Adipocyte (in vitro differentiated cells): ENCODE measurements at regions not wholly inside any gene's neighbourhood (a gene's known extent, or its start where the extent isn't known, plus 50 kb on each side); places are given as distances from the start of the nearest gene placed in this dataset.
A peak's percentile ranks its signal among the peaks of the same experiment; 100 is the strongest.

Source experiments
- DNase-seq: peaks from one replicate; pipeline ENCODE4 v3.0.0-alpha.2; 2015; ENCODE audit warnings: low read depth
- H3K27me3 ChIP-seq: replicated peaks from 2 replicates; pipeline ENCODE4 v1.7.0; 2013; ENCODE audit warnings: mild to moderate bottlenecking, low read length, moderate library complexity; ENCODE audit not compliant: control insufficient read depth, insufficient read depth
- H3K36me3 ChIP-seq: 2 replicates; pipeline ENCODE4 v1.7.0; 2013; ENCODE audit warnings: low read length, mild to moderate bottlenecking, moderate library complexity; ENCODE audit not compliant: control insufficient read depth, insufficient read depth, severe bottlenecking
- H3K4me1 ChIP-seq: 2 replicates; pipeline ENCODE4 v1.7.0; 2013; ENCODE audit warnings: mild to moderate bottlenecking, low read length, moderate library complexity; ENCODE audit not compliant: control insufficient read depth, insufficient read depth
- H3K4me3 ChIP-seq: 2 replicates; pipeline ENCODE4 v1.7.0; 2013; ENCODE audit warnings: mild to moderate bottlenecking, low read length, moderate library complexity
- H3K9ac ChIP-seq: 2 replicates; pipeline ENCODE4 v1.7.0; 2013; ENCODE audit warnings: mild to moderate bottlenecking, low read length, moderate library complexity
- H3K9me3 ChIP-seq: 2 replicates; pipeline ENCODE4 v1.7.0; 2013; ENCODE audit warnings: mild to moderate bottlenecking, low read length, moderate library complexity; ENCODE audit not compliant: control insufficient read depth

DNA sequence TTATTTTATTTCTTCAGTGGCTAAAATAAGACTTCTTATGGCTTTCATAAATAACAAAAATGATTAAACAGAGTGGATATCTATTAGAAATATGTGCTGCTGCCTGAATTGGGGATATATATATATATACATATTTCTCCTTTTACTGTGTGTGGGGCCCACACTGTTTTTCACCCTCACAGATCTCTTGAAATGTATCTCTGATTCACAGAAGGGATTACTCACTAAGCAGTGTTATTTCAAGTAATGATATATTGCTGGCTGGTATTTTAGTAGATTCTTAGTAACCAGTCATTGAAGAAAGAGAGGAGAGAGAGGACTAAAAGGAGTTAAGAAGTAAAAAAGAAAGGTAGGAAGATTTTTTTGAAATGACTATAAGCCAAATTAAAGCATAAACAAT is 308.6 kb upstream of the NRP1 start:
- no peaks in the 10 kb centered on the region for H3K27me3 ChIP-seq
- H3K36me3 ChIP-seq, result no peaks in the 10 kb centered on the region
- peaks cover 9% of the 10 kb centered on the region for H3K4me1 ChIP-seq
- H3K9me3 ChIP-seq, result no peaks in the 10 kb centered on the region
- no peak overlapping the region for H3K9ac ChIP-seq
- H3K4me3 ChIP-seq, result no peak overlapping the region
- DNase-seq, result peak; percentile 56

DNA sequence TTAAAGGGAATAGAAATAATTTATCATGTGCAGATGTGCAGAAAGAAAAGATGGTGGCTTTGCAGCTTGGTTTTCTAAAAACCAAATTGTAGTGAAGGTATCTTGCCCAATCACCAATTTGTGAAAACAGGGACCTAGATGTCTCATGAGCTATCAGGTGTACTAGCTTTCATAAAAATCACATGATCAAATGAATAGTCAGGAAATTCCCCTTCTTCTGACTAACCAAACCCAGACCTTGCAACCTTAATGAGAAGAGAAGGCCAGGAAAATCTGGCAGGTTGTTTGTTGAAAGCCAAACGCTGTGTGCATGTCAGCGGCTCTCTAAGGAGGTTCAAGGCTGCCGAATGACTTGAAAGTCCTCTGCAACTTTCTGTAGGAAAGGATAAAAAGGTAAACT is 304.4 kb upstream of the NRP1 start:
- Histone ChIP-seq H3K27me3 (no peaks in the 10 kb centered on the region), H3K4me3 (no peak overlapping the region), H3K4me1 (peaks cover 9% of the 10 kb centered on the region), H3K36me3 (no peaks in the 10 kb centered on the region), H3K9me3 (no peaks in the 10 kb centered on the region), H3K9ac (no peak overlapping the region)
- DNase-seq, result no peak

DNA sequence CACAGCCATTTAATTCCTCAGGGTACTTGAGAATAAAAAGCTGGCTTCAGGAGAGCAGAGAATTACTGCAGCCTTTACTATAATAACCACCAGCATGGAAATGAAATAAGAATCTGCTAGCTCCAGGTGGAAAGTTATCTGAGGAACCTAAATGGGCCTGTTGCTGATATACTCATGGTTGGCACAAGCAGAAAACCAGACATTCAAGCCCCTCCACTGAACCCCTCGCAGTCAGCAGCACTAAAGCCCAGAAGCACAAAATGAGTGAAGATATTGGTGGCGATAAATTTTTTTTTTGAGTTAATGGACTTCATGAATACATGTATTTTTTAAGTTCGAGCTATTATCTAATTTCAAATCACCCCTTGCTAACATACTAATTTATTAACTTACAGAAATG is 303.9 kb upstream of the NRP1 start:
- H3K9me3 ChIP-seq, result no peaks in the 10 kb centered on the region
- H3K4me1 ChIP-seq, result peaks cover 7% of the 10 kb centered on the region
- no peaks in the 10 kb centered on the region for H3K27me3 ChIP-seq
- no peaks in the 10 kb centered on the region for H3K36me3 ChIP-seq
- H3K4me3 ChIP-seq, result no peak overlapping the region
- no peak for DNase-seq
- no peak overlapping the region for H3K9ac ChIP-seq

DNA sequence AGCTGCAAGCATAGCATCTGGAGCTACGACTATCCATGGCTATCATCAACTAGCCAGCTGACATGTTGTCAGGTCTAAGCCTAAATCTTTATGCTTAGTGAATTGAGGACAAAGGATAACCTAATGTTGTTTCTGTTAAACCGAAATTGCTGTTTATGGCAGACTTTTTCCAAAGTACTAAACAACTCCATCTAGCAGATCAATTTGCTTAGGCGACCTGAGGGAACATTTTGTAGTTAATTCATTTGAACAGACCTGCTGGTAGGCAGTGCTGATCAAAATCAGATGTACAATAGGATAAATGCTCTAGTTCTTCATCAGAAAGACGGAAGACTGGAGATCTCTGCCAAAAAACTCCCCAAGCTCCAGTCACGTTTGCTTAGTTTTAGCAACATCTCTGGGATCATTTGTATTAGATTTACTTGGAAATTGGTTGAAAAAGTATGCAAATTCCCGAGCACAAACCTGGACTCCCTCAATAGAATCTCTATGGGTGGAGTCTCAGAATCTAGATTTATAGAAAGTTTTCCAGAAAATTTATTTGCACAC is 301.6 kb upstream of the NRP1 start:
- Histone ChIP-seq H3K4me1 (no peaks in the 10 kb centered on the region), H3K27me3 (peaks cover 5% of the 10 kb centered on the region), H3K4me3 (no peak overlapping the region), H3K9ac (no peak overlapping the region), H3K36me3 (no peaks in the 10 kb centered on the region), H3K9me3 (no peaks in the 10 kb centered on the region)
- no peak for DNase-seq

DNA sequence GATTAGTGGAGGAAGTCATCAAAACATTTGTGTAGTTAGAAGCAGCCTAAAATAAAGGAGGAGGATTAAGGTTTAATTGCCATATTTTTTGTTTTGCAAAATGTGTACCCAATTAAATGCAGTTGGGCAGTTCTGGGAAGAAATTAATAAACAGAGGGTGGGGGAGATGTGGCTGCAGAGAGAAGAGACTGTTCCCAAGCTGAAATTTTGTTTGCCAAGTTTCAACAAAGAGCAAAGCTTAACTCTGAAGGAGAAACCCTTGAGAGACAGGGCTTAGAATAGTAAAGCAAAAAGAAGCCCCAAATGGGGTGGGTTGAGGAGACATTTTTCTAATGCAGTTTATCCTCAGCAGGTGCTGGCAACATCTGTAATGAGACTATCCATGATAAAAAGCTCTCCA is 298.0 kb upstream of the NRP1 start:
- no peak for DNase-seq
- no peak overlapping the region for H3K4me3 ChIP-seq
- H3K9me3 ChIP-seq, result no peaks in the 10 kb centered on the region
- no peaks in the 10 kb centered on the region for H3K36me3 ChIP-seq
- H3K4me1 ChIP-seq, result peaks cover 6% of the 10 kb centered on the region
- H3K27me3 ChIP-seq, result peaks cover 15% of the 10 kb centered on the region
- H3K9ac ChIP-seq, result no peak overlapping the region

DNA sequence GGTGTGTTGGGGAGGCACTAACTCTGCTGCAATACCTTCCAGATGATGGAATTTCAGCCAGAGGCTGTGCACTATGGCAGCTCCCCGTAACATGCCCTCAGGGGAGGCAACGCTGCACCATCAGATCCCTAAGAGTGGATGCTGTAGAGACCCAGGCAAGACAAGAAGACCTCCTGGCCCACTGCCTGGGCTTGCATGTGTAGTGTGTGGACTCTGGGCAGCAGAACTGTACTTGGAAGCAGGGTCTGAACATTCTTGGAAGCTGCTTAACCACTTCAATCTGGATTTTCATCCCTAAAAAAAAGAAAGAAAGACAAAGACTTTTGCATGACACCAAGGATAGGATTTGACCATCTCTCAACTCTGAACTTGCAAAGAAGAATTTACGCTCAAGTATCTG is 297.5 kb upstream of the NRP1 start:
- no peak for DNase-seq
- H3K9ac ChIP-seq, result no peak overlapping the region
- peaks cover 6% of the 10 kb centered on the region for H3K4me1 ChIP-seq
- no peak overlapping the region for H3K4me3 ChIP-seq
- H3K36me3 ChIP-seq, result no peaks in the 10 kb centered on the region
- peaks cover 15% of the 10 kb centered on the region for H3K27me3 ChIP-seq
- H3K9me3 ChIP-seq, result no peaks in the 10 kb centered on the region

DNA sequence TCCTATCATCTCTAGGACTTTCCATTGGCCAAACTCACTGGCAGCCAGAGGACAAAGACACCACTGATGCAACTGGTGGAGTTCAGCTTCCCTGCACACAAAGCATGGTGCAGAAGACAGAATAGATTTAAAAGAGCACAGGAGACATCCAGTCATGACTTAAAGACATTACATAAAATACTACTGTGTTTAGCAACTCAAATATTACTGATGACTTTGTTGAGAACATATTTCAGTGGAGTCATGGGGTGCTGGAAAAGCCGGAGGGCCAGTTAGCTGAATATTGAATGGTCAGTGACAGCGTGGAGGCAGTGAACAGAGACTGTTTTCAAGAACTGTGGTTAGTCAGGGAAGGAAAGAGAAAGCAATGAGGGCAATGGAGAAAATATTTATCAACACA is 296.3 kb upstream of the NRP1 start:
- Histone ChIP-seq H3K36me3 (no peaks in the 10 kb centered on the region), H3K9me3 (no peaks in the 10 kb centered on the region), H3K4me3 (no peak overlapping the region), H3K27me3 (peaks cover 15% of the 10 kb centered on the region), H3K4me1 (peaks cover 6% of the 10 kb centered on the region), H3K9ac (no peak overlapping the region)
- no peak for DNase-seq

DNA sequence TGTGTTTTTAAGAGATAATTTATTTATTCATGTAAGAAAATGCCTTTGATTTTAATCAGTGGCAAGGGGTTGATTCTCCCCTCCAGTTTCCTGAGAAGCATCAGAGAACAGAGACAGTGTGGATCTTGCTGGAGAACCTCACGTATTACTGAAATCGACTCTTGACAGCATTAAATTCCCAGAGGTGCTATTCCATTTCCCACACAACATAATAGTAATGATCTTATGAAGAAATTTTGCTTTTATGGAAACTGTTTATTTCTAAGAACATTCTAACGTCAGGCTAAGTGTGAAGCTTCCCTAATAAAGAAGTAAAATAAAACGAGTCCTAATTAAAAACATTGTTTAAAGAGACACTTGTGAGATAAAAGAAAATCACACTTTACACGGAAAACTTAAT is 293.1 kb upstream of the NRP1 start:
- H3K27me3 ChIP-seq, result peaks cover 15% of the 10 kb centered on the region
- H3K36me3 ChIP-seq, result no peaks in the 10 kb centered on the region
- no peaks in the 10 kb centered on the region for H3K9me3 ChIP-seq
- no peak overlapping the region for H3K4me3 ChIP-seq
- no peak overlapping the region for H3K9ac ChIP-seq
- H3K4me1 ChIP-seq, result peaks cover 6% of the 10 kb centered on the region
- DNase-seq, result no peak

DNA sequence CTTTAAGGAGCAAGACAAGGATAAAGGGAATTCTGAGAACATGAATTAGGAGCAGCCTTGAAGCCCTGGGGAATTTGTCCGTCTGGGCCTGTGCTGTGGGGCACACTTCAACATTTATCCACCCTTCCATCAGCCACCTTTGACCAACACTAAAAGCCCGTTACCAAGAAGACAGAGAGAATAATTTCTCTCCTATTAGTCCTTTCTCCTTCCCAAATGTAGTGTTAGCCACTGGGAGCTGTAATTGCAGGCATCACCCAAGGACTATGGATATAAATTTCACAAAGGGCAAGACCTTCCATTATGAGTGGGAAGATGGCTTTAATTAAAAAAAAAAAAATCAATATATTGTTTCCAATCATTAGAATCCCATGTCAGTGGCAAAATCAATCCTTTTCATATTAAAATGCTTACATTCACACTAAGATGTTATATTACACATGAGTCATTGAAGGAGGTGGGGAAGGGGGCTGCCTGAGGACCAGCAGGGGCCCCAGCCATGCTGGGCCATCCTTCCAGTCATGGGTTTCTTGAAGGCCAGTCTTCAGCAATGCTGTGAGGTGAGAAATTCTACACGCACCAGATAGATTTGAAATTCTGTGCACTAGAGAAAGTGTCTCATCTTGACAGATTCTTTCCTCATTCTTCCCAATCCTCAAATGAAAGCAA is 292.5 kb upstream of the NRP1 start:
- no peaks in the 10 kb centered on the region for H3K36me3 ChIP-seq
- H3K4me3 ChIP-seq, result no peak overlapping the region
- peaks cover 6% of the 10 kb centered on the region for H3K4me1 ChIP-seq
- no peak overlapping the region for H3K9ac ChIP-seq
- H3K27me3 ChIP-seq, result peaks cover 14% of the 10 kb centered on the region
- no peak for DNase-seq
- no peaks in the 10 kb centered on the region for H3K9me3 ChIP-seq

DNA sequence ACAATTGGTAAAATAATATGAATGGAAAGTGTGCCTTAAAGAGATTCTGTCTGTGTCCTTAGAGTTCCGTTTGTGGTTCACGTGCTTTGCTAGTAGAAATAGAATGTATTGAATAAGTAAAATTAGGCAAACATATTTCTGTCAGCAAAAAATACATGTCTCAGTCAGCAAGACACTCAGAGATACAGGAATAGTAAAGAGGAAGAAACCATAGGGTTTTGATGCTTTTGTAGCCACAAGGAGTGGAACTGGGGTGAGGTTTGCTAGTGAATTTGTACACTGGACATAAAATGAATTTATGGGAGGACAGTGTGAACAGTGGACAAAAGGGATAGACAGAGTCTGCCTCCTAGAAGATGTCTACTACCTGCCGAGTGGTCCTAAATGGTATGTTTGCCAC is 289.2 kb upstream of the NRP1 start:
- no peak overlapping the region for H3K4me3 ChIP-seq
- H3K9me3 ChIP-seq, result no peaks in the 10 kb centered on the region
- H3K4me1 ChIP-seq, result peaks cover 6% of the 10 kb centered on the region
- H3K27me3 ChIP-seq, result peaks cover 10% of the 10 kb centered on the region
- no peak overlapping the region for H3K9ac ChIP-seq
- no peaks in the 10 kb centered on the region for H3K36me3 ChIP-seq
- no peak for DNase-seq

DNA sequence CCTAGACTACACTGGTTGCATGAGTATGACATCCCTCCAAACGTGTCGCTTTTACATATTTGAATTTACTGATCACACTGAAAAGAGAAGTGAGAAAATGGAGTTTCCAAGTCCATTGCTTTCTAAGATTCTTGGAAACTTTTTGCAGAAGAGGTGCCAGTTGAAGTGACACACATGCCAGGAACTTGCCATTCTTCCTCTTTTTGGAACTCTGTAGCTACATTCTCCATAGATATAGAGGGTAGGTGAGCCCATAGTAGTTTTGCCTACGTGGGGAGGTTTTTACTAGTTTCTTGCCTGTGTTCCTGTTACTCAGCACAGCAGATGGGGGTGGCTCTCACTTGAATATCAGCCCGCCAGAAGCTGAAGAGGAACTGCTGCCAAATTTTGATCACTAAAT is 286.6 kb upstream of the NRP1 start:
- no peaks in the 10 kb centered on the region for H3K27me3 ChIP-seq
- no peak overlapping the region for H3K4me3 ChIP-seq
- H3K36me3 ChIP-seq, result no peaks in the 10 kb centered on the region
- no peaks in the 10 kb centered on the region for H3K9me3 ChIP-seq
- H3K4me1 ChIP-seq, result peaks cover 10% of the 10 kb centered on the region
- no peak for DNase-seq
- H3K9ac ChIP-seq, result no peak overlapping the region

DNA sequence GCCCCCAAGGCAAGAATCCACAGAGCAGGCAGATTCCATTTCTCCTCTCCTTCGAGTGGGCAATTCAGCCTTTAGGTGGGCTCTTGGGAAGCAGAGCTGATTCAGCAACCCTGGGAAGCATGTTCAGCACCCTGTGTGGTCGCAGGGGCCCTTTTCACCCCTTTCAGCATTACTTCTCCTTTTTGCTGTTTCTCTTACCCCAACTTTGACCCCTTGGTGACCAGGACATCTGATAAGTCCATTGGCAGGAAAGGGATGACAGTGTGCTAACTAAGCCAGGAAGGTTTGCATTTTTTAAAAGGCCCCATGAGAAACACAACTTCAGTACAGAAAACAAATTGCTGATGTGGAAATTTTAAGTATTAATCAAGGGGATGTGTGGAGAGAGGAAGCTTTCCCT is 283.7 kb upstream of the NRP1 start:
- Histone ChIP-seq H3K9me3 (no peaks in the 10 kb centered on the region), H3K4me3 (no peak overlapping the region), H3K4me1 (peaks cover 10% of the 10 kb centered on the region), H3K9ac (no peak overlapping the region), H3K27me3 (no peaks in the 10 kb centered on the region), H3K36me3 (no peaks in the 10 kb centered on the region)
- no peak for DNase-seq
